ENCODE measurements at regions not wholly inside any gene's neighbourhood (a gene's known extent, or its start where the extent isn't known, plus 50 kb on each side); places are given as distances from the start of the nearest gene placed in this dataset.

DNA sequence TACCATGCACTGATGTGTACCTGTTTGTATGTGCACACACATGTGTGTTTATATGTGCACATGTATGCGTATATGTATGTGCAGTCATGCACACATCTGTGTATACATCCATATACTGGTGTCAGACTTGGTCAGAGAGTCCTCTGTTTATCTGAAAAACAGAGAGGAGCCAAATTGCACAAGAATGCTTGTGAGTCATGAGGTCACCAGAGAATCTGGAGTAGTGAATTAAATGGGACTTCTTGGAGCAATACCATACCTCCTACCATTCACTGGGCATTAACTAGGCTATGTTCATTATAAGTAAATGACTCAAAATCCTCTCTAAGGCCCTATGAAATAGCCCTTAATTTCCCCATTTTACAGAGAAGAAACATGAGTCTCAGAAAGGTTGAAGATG, 272.1 kb upstream of the C1orf87 start:
- DNase-seq = no peak
- no peak overlapping the region for H3K4me3 ChIP-seq
- TF ChIP-seq, protein P1, sequence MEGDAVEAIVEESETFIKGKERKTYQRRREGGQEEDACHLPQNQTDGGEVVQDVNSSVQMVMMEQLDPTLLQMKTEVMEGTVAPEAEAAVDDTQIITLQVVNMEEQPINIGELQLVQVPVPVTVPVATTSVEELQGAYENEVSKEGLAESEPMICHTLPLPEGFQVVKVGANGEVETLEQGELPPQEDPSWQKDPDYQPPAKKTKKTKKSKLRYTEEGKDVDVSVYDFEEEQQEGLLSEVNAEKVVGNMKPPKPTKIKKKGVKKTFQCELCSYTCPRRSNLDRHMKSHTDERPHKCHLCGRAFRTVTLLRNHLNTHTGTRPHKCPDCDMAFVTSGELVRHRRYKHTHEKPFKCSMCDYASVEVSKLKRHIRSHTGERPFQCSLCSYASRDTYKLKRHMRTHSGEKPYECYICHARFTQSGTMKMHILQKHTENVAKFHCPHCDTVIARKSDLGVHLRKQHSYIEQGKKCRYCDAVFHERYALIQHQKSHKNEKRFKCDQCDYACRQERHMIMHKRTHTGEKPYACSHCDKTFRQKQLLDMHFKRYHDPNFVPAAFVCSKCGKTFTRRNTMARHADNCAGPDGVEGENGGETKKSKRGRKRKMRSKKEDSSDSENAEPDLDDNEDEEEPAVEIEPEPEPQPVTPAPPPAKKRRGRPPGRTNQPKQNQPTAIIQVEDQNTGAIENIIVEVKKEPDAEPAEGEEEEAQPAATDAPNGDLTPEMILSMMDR (conservative IDR thresholded peaks at IDR 0.05) = no peak
- TF ChIP-seq EZH2 (IDR thresholded peaks at IDR 0.05; ENCODE audit: low read depth) = no peak
- ChIA-PET CTCF (no interaction called here), POLR2A (ENCODE audit: unreplicated experiment) (no interaction called here)
- no peak overlapping the region for H2AFZ ChIP-seq
- no peaks in the 10 kb centered on the region for H3K27me3 ChIP-seq (ENCODE audit: insufficient read depth, low read depth)
- no peaks in the 10 kb centered on the region for H3K9me2 ChIP-seq (ENCODE audit: insufficient read depth)
- no TSS peak for BruUV-seq (replicated peaks)
- no peak overlapping the region for H3K27ac ChIP-seq
- H4K20me1 ChIP-seq (ENCODE audit: insufficient read depth) = no peaks in the 10 kb centered on the region
- H3K79me2 ChIP-seq (ENCODE audit: low read depth) = no peaks in the 10 kb centered on the region
- intact Hi-C loops (cut with micrococcal nuclease; ENCODE audit: unreplicated experiment) = no loop called here
- H3K36me3 ChIP-seq (ENCODE audit: low read depth) = no peaks in the 10 kb centered on the region
- no peak overlapping the region for H3K4me2 ChIP-seq
- no peaks in the 10 kb centered on the region for H3K9me3 ChIP-seq (ENCODE audit: insufficient read depth, low read depth)
- no peaks in the 10 kb centered on the region for H3F3A ChIP-seq (ENCODE audit: insufficient read depth, low read depth)
- H3K4me1 ChIP-seq (replicated peaks; ENCODE audit: insufficient read depth) = no peaks in the 10 kb centered on the region

DNA sequence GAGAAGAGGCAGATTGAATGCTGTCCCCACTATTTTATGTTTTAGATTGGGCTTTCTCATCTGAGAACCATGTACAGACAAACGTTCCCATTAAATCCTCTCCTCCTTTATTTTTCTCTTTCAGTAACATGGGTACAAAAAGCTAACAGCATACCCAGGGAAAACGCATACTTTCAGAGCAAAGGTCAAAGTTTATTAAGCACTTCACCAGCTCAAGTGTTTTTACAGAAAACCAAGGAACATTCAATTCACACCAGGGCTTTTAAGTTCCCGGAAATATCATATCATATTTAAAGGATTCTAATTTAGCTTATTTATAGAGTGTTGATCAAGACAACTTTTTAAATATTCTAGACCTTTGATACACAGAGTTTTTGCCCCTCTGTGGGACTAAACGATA, 271.5 kb upstream of the C1orf87 start:
- no peaks in the 10 kb centered on the region for H3K9me3 ChIP-seq (ENCODE audit: insufficient read depth, low read depth)
- no peaks in the 10 kb centered on the region for H3F3A ChIP-seq (ENCODE audit: insufficient read depth, low read depth)
- DNase-seq = no peak
- no peaks in the 10 kb centered on the region for H3K4me1 ChIP-seq (replicated peaks; ENCODE audit: insufficient read depth)
- ChIA-PET CTCF (no interaction called here), POLR2A (ENCODE audit: unreplicated experiment) (interaction anchor here (0.6 kb wide), 1 partner anchor 252 kb away, joined by 5 read pairs; no protein-coding TSS in a partner anchor)
- H3K27ac ChIP-seq = no peak overlapping the region
- TF ChIP-seq, protein P1 (conservative IDR thresholded peaks at IDR 0.05) = no peak
- no peak for TF ChIP-seq EZH2 (IDR thresholded peaks at IDR 0.05; ENCODE audit: low read depth)
- H4K20me1 ChIP-seq (ENCODE audit: insufficient read depth) = no peaks in the 10 kb centered on the region
- H3K36me3 ChIP-seq (ENCODE audit: low read depth) = no peaks in the 10 kb centered on the region
- H3K4me2 ChIP-seq = no peak overlapping the region
- BruUV-seq (replicated peaks) = no TSS peak
- H2AFZ ChIP-seq = no peak overlapping the region
- no peaks in the 10 kb centered on the region for H3K9me2 ChIP-seq (ENCODE audit: insufficient read depth)
- H3K4me3 ChIP-seq = no peak overlapping the region
- no peaks in the 10 kb centered on the region for H3K27me3 ChIP-seq (ENCODE audit: insufficient read depth, low read depth)
- intact Hi-C loops (cut with micrococcal nuclease; ENCODE audit: unreplicated experiment) = no loop called here
- no peaks in the 10 kb centered on the region for H3K79me2 ChIP-seq (ENCODE audit: low read depth)

DNA sequence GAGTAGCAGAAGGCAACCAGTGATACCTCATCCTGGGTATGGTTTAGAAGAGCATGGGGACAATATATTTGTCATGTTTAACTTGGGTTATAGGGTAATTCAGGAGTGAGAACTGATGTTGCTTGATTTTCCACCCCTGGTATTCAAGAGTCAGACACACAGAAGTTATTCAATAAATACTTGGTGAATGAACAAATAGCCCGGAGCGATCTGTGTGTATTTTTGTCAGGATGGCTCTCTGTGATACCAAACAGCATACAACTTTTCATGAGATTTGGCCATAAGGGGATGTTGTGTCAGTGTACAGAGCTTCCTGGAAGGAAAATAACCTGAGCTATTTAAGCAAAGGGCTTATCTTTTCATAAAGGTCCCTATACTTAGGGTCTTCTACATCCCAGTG, 270.2 kb upstream of the C1orf87 start:
- Histone ChIP-seq H3K4me2 (no peak overlapping the region), H3K4me1 (replicated peaks; ENCODE audit: insufficient read depth) (no peaks in the 10 kb centered on the region), H3K4me3 (no peak overlapping the region), H3K36me3 (ENCODE audit: low read depth) (no peaks in the 10 kb centered on the region), H3K79me2 (ENCODE audit: low read depth) (no peaks in the 10 kb centered on the region), H3K9me2 (ENCODE audit: insufficient read depth) (no peaks in the 10 kb centered on the region), H3K27ac (no peak overlapping the region), H3F3A (ENCODE audit: insufficient read depth, low read depth) (no peaks in the 10 kb centered on the region), H3K9me3 (ENCODE audit: insufficient read depth, low read depth) (no peaks in the 10 kb centered on the region), H2AFZ (no peak overlapping the region), H3K27me3 (ENCODE audit: insufficient read depth, low read depth) (no peaks in the 10 kb centered on the region), H4K20me1 (ENCODE audit: insufficient read depth) (no peaks in the 10 kb centered on the region)
- CTCF ChIA-PET = no interaction called here
- DNase-seq = no peak
- no TSS peak for BruUV-seq (replicated peaks)
- TF ChIP-seq, protein P1 (conservative IDR thresholded peaks at IDR 0.05) = no peak
- TF ChIP-seq EZH2 (IDR thresholded peaks at IDR 0.05; ENCODE audit: low read depth) = no peak
- intact Hi-C loops (cut with micrococcal nuclease; ENCODE audit: unreplicated experiment) = no loop called here
- POLR2A ChIA-PET (ENCODE audit: unreplicated experiment) = no interaction called here
